ENCODE measurements at regions not wholly inside any gene's neighbourhood (a gene's known extent, or its start where the extent isn't known, plus 50 kb on each side); places are given as distances from the start of the nearest gene placed in this dataset.

- DNase-seq (ENCODE audit: low spot score) = no peak
- TF ChIP-seq CTCF (IDR thresholded peaks at IDR 0.05; ENCODE audit: extremely low read depth, missing control alignments) = no peak
Measured at GRCh38 chr7:91771394-91771793, 109.1 kb downstream of the MTERF1 start.

GRCh38 chr7:91771921-91772815, 108.3 kb downstream of the MTERF1 start:
- no peak for DNase-seq (ENCODE audit: low spot score)
- TF ChIP-seq CTCF (IDR thresholded peaks at IDR 0.05; ENCODE audit: extremely low read depth, missing control alignments) = no peak

- DNase-seq (ENCODE audit: low spot score) = no peak
- no peak for TF ChIP-seq CTCF (IDR thresholded peaks at IDR 0.05; ENCODE audit: extremely low read depth, missing control alignments)
Measured at GRCh38 chr7:91776171-91776570, 104.3 kb downstream of the MTERF1 start.

DNA sequence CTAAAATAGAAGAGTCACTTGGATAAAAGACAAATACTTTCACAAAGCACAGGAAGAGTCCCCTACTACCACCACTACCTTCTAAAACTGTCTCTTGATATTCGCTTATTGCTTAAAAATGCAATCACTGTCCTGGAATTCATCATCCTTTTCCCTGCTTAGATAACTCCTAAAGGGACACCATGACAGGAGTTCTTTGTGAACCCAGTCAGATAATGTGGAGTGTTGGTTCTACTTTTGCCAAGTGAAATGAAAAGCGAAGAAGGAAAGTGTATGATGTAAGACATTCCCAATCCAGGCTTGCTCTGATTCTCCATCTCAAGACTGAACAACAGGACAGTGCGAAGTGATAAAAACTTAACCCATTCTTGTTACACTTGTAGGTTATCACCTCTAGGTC, 103.0 kb downstream of the MTERF1 start:
- TF ChIP-seq CTCF (IDR thresholded peaks at IDR 0.05; ENCODE audit: extremely low read depth, missing control alignments) = no peak
- DNase-seq (ENCODE audit: low spot score) = no peak

GRCh38 chr7:91778416-91778815, 102.1 kb downstream of the MTERF1 start:
- TF ChIP-seq CTCF (IDR thresholded peaks at IDR 0.05; ENCODE audit: extremely low read depth, missing control alignments) = no peak
- no peak for DNase-seq (ENCODE audit: low spot score)

DNA sequence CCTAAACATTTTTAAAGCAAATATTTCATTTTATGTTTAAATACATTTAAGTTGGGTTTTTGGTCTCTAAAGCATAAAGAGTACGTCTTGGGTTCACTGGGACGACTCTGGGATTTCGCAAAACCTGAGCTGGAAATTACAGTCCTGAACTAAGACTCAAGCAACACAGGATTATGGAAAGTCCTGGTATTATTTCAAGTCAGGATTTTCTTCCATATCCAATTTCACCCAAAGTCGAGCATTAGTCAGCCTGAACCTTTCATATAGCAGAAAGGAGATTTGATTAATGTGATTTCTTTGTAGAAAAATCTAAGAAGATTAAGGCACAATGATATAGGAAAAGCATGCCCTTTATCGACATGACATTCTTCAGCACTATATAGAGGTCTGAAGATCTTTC, 100.0 kb downstream of the MTERF1 start:
- no peak for TF ChIP-seq CTCF (IDR thresholded peaks at IDR 0.05; ENCODE audit: extremely low read depth, missing control alignments)
- no peak for DNase-seq (ENCODE audit: low spot score)

DNA sequence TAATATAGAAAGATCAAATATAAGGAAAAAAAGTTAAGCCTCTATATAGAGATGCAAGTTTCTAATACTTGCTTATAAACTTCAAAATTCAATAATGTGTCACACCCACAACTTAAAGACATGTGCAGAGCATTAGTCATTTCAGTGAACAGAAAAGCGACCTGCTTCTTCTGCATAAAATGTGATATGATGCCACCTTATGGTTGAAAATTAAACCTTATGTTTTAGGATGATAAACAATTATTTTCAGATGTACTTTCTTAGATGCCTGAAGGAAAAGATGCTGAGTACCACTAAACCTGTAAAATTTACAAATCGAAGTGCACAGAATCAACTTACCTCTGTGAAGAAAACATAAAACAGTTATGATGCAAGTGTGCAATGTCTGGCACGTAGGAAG, 96.0 kb downstream of the MTERF1 start:
- no peak for TF ChIP-seq CTCF (IDR thresholded peaks at IDR 0.05; ENCODE audit: extremely low read depth, missing control alignments)
- no peak for DNase-seq (ENCODE audit: low spot score)
